Pulmonary artery endothelial cell (primary cell): ENCODE measurements at regions not wholly inside any gene's neighbourhood (a gene's known extent, or its start where the extent isn't known, plus 50 kb on each side); places are given as distances from the start of the nearest gene placed in this dataset.
"Not testable (repeated sequence)": the region's sequence is repeated elsewhere in the genome, so short reads cannot be mapped to it uniquely, and the experiment has no call there.

Experiments
- DNase-seq: peaks from one replicate; pipeline ENCODE4 v3.0.0-alpha.2; 2011; ENCODE audit warnings: low read depth, low spot score

- no peak for DNase-seq
Observed at GRCh38 chr7:34332006-34332405, 326.0 kb upstream of the NPSR1 start.

GRCh38 chr7:34333184-34333583 lies 324.8 kb upstream of the NPSR1 start:
- no peak for DNase-seq

GRCh38 chr7:34333925-34334324 lies 324.1 kb upstream of the NPSR1 start:
- DNase-seq, result no peak

- no peak for DNase-seq
Observed at GRCh38 chr7:34337163-34337562, 320.9 kb upstream of the NPSR1 start.

GRCh38 chr7:34338961-34339526 lies 319.0 kb upstream of the NPSR1 start:
- DNase-seq, result no peak

- DNase-seq, result no peak
Observed at GRCh38 chr7:34341326-34341725, 316.7 kb upstream of the NPSR1 start.

GRCh38 chr7:34342387-34342786 lies 315.6 kb upstream of the NPSR1 start:
- DNase-seq, result no peak

- DNase-seq, result no peak
Observed at GRCh38 chr7:34343667-34344066, 314.4 kb upstream of the NPSR1 start.

GRCh38 chr7:34354011-34354410 lies 304.0 kb upstream of the NPSR1 start:
- no peak for DNase-seq

- DNase-seq, result no peak
Observed at GRCh38 chr7:34354899-34355298, 303.1 kb upstream of the NPSR1 start.

- DNase-seq, result no peak
Observed at GRCh38 chr7:34357068-34357467, 300.9 kb upstream of the NPSR1 start.

GRCh38 chr7:34357946-34358345 lies 300.1 kb upstream of the NPSR1 start:
- DNase-seq, result no peak

GRCh38 chr7:34358578-34358977 lies 299.4 kb upstream of the NPSR1 start:
- not testable (repeated sequence) for DNase-seq

- no peak for DNase-seq
Observed at GRCh38 chr7:34361663-34362250, 296.3 kb upstream of the NPSR1 start.

- DNase-seq, result no peak
Observed at GRCh38 chr7:34362621-34363020, 295.4 kb upstream of the NPSR1 start.

GRCh38 chr7:34364130-34364529 lies 293.9 kb upstream of the NPSR1 start:
- DNase-seq, result no peak

- DNase-seq, result no peak
Observed at GRCh38 chr7:34365011-34365410, 293.0 kb upstream of the NPSR1 start.

GRCh38 chr7:34365611-34366010 lies 292.4 kb upstream of the NPSR1 start:
- no peak for DNase-seq

GRCh38 chr7:34371922-34372321 lies 286.1 kb upstream of the NPSR1 start:
- no peak for DNase-seq

- DNase-seq, result no peak
Observed at GRCh38 chr7:34373940-34374339, 284.1 kb upstream of the NPSR1 start.

- DNase-seq, result no peak
Observed at GRCh38 chr7:34382166-34382893, 275.7 kb upstream of the NPSR1 start.

GRCh38 chr7:34385384-34385783 lies 272.6 kb upstream of the NPSR1 start:
- DNase-seq, result no peak
